HEK293 (cell line): ENCODE measurements at regions not wholly inside any gene's neighbourhood (a gene's known extent, or its start where the extent isn't known, plus 50 kb on each side); places are given as distances from the start of the nearest gene placed in this dataset.

Source experiments
- CTCF ChIA-PET: fragments of 350-600 bp; formaldehyde crosslinking; extraction: SDS; loops from one replicate; lab custom pipeline; 2021; ENCODE audit warnings: antibody characterized with exemption; lab: Yijun Ruan, JAX
- POLR2A ChIA-PET: fragments of 300-600 bp; formaldehyde crosslinking; extraction: SDS; loops from one replicate; lab custom pipeline; 2020; ENCODE audit warnings: antibody characterized with exemption, inconsistent platforms; lab: Yijun Ruan, JAX
- H3K27ac ChIP-seq: fragments of 200-500 bp; sonication (Bioruptor generic); 2 replicates; pipeline ENCODE4 v1.5.1; 2014; ENCODE audit warnings: low read depth, low read length, control low read depth, inconsistent platforms; ENCODE audit errors: extremely low read depth
- H3K36me3 ChIP-seq, 2 experiments: fragments of 200-500 bp in 1 of 2; sonication (Bioruptor generic) in 1 of 2; 1 replicate in 1 of 2; 2 replicates in 1 of 2; pipeline ENCODE4 v1.5.1; 2014 to 2017; ENCODE audit warnings: inconsistent platforms in 2 of 2, low read length in 2 of 2; ENCODE audit not compliant: control insufficient read depth in 2 of 2, insufficient read depth in 1 of 2
- H3K4me1 ChIP-seq: fragments of 200-500 bp; sonication (Bioruptor generic); 2 replicates; pipeline ENCODE4 v1.5.1; 2014; ENCODE audit warnings: mild to moderate bottlenecking, low read length, inconsistent platforms; ENCODE audit not compliant: control insufficient read depth, insufficient read depth
- H3K4me3 ChIP-seq: 2 replicates; pipeline ENCODE4 v1.5.1; 2011; ENCODE audit warnings: low read depth, mild to moderate bottlenecking, control low read depth, low read length, moderate library complexity
- H3K9me3 ChIP-seq: fragments of 200-500 bp; sonication (Bioruptor generic); 2 replicates; pipeline ENCODE4 v1.5.1; 2014; ENCODE audit warnings: low read depth, low read length, inconsistent platforms; ENCODE audit not compliant: control insufficient read depth, insufficient read depth
- KLF16 ChIP-seq: fragments of 450-650 bp; formaldehyde crosslinking; IDR thresholded peaks from 2 replicates; pipeline ENCODE4 v1.5.1; 2017; ENCODE audit warnings: missing biosample characterization, missing genetic modification characterization
- PRDM1 ChIP-seq: fragments of 450-650 bp; formaldehyde crosslinking; IDR thresholded peaks from 2 replicates; pipeline ENCODE4; 2016; ENCODE audit warnings: missing biosample characterization, missing genetic modification characterization
- TCF7L2 ChIP-seq: IDR thresholded peaks from 2 replicates; pipeline ENCODE4 v1.6.1; 2011; ENCODE audit warnings: low read depth, mild to moderate bottlenecking, inconsistent platforms, low read length, moderate library complexity, borderline replicate concordance
- ZBTB17 ChIP-seq: fragments of 450-650 bp; formaldehyde crosslinking; IDR thresholded peaks from 2 replicates; pipeline ENCODE4 v1.5.1; 2016; ENCODE audit warnings: missing biosample characterization, missing genetic modification characterization
- ZNF121 ChIP-seq: fragments of 450-650 bp; formaldehyde crosslinking; IDR thresholded peaks from 2 replicates; pipeline ENCODE4 v1.5.1; 2016; ENCODE audit warnings: missing biosample characterization, missing genetic modification characterization
- ZNF132 ChIP-seq: fragments of 450-650 bp; formaldehyde crosslinking; IDR thresholded peaks from 2 replicates; pipeline ENCODE4 v1.5.1; 2017; ENCODE audit warnings: missing biosample characterization, missing genetic modification characterization, borderline replicate concordance
- ZNF211 ChIP-seq: fragments of 450-650 bp; formaldehyde crosslinking; IDR thresholded peaks from 2 replicates; pipeline ENCODE4 v1.5.1; 2016; ENCODE audit warnings: low read depth, missing biosample characterization, missing genetic modification characterization
- ZNF274 ChIP-seq, 2 experiments: fragments of 200-500 bp in 1 of 2; fragments of 450-650 bp in 1 of 2; sonication (Bioruptor generic) in 1 of 2; formaldehyde crosslinking in 1 of 2; IDR thresholded peaks; 2 replicates each; pipeline versions ENCODE4 v1.5.1 to v1.6.1; 2014 to 2016; ENCODE audit warnings: borderline replicate concordance in 1 of 2, inconsistent platforms in 1 of 2, low read length in 1 of 2, missing biosample characterization in 1 of 2, missing genetic modification characterization in 1 of 2
- ZNF391 ChIP-seq: fragments of 450-650 bp; formaldehyde crosslinking; IDR thresholded peaks from 2 replicates; pipeline ENCODE4 v1.5.1; 2016; ENCODE audit warnings: low read depth, missing biosample characterization, missing genetic modification characterization, borderline replicate concordance
- ZNF521 ChIP-seq: fragments of 450-650 bp; formaldehyde crosslinking; IDR thresholded peaks from 2 replicates; pipeline ENCODE4 v1.5.1; 2017; ENCODE audit warnings: missing biosample characterization, mild to moderate bottlenecking, missing genetic modification characterization
- ZNF548 ChIP-seq: fragments of 450-650 bp; formaldehyde crosslinking; IDR thresholded peaks from 2 replicates; pipeline ENCODE4 v1.5.1; 2016; ENCODE audit warnings: missing biosample characterization, missing genetic modification characterization
- ZNF558 ChIP-seq: fragments of 450-650 bp; formaldehyde crosslinking; IDR thresholded peaks from 2 replicates; pipeline ENCODE4 v1.5.1; 2016; ENCODE audit warnings: missing biosample characterization, missing genetic modification characterization
- ZNF596 ChIP-seq: fragments of 450-650 bp; IDR thresholded peaks from 2 replicates; pipeline ENCODE4 v1.5.0; 2018; ENCODE audit warnings: missing biosample characterization, mild to moderate bottlenecking, missing genetic modification characterization, moderate library complexity
- ZNF701 ChIP-seq: fragments of 450-650 bp; formaldehyde crosslinking; IDR thresholded peaks from 2 replicates; pipeline ENCODE4 v1.5.1; 2016; ENCODE audit warnings: missing biosample characterization, missing genetic modification characterization
- ZNF791 ChIP-seq: fragments of 450-650 bp; formaldehyde crosslinking; IDR thresholded peaks from 2 replicates; pipeline ENCODE4 v1.5.1; 2016; ENCODE audit warnings: missing biosample characterization, missing genetic modification characterization
- TF ChIP-seq, protein P1 (sequence below): fragments of 450-650 bp; formaldehyde crosslinking; IDR thresholded peaks from 2 replicates; pipeline ENCODE4; 2016; ENCODE audit warnings: missing biosample characterization, missing genetic modification characterization
- TF ChIP-seq, protein P2 (sequence below): fragments of 450-650 bp; formaldehyde crosslinking; IDR thresholded peaks from 2 replicates; pipeline ENCODE4 v1.5.1; 2016; ENCODE audit warnings: missing biosample characterization, missing genetic modification characterization
- TF ChIP-seq, protein P3 (sequence below): fragments of 450-650 bp; IDR thresholded peaks from 2 replicates; pipeline ENCODE4 v1.5.1; 2018; ENCODE audit warnings: missing biosample characterization, missing genetic modification characterization
- TF ChIP-seq, protein P4 (sequence below): IDR thresholded peaks from 2 replicates; pipeline ENCODE4 v1.6.1; 2011; ENCODE audit warnings: mild to moderate bottlenecking, low read depth, low read length, borderline replicate concordance
- TF ChIP-seq, protein P5 (sequence below): fragments of 450-650 bp; formaldehyde crosslinking; IDR thresholded peaks from 2 replicates; pipeline ENCODE4 v1.5.1; 2016; ENCODE audit warnings: missing biosample characterization, missing genetic modification characterization

DNA sequence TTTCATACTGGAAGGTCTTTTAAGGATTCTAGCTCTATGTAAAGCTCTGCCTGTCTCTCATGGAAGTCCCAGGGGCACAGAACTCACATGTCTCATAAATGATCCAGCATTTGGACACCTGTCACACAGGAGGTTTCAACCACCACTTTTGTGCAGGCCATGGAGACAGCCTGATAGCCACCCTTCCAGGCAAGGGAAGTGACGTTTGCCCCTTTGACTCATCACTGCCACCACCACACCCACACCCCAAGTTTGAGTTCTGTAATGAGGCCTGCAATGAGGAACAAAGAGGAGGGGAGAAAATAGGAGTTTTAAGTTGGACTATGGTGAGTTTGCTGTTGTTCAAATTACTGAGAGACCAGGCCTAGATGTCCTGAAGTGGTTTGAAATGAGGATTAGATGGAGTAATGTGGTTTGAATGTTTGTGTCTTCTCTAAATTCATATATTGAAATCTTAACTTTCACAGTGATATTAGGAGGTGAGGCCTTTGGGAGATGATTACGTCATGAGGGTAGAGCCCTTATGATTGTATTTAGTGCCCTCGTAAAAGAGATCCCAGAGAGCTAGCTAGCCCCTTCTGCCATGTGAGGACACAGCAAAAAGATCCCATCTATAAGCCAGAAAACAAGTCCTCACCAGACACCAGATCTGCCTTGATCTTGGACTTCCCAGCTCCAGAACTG lies 175.3 kb upstream of the EPHA4 start:
- Histone ChIP-seq H3K4me3 (no peak overlapping the region), H3K27ac (no peak overlapping the region), H3K36me3 (no peaks in the 10 kb centered on the region), H3K4me1 (no peaks in the 10 kb centered on the region), H3K9me3 (no peaks in the 10 kb centered on the region)
- TF ChIP-seq PRDM1 (tag by site-specific recombination), result no peak
- TF ChIP-seq, protein P1, sequence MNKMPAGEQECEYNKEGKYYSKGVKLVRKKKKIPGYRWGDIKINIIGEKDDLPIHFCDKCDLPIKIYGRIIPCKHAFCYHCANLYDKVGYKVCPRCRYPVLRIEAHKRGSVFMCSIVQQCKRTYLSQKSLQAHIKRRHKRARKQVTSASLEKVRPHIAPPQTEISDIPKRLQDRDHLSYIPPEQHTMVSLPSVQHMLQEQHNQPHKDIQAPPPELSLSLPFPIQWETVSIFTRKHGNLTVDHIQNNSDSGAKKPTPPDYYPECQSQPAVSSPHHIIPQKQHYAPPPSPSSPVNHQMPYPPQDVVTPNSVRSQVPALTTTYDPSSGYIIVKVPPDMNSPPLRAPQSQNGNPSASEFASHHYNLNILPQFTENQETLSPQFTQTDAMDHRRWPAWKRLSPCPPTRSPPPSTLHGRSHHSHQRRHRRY (tag by site-specific recombination), result no peak
- TF ChIP-seq ZNF596, result no peak
- TF ChIP-seq, protein P2, sequence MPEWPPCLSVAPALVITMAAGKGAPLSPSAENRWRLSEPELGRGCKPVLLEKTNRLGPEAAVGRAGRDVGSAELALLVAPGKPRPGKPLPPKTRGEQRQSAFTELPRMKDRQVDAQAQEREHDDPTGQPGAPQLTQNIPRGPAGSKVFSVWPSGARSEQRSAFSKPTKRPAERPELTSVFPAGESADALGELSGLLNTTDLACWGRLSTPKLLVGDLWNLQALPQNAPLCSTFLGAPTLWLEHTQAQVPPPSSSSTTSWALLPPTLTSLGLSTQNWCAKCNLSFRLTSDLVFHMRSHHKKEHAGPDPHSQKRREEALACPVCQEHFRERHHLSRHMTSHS, result no peak
- TF ChIP-seq ZNF211, result no peak
- TF ChIP-seq ZNF274 (IDR thresholded peaks at IDR 0.05; ENCODE audit: low read length), result no peak
- no peak for TF ChIP-seq ZNF274 (tag by site-specific recombination; IDR thresholded peaks at IDR 0.05; ENCODE audit: borderline replicate concordance)
- ChIA-PET CTCF (no interaction called here), POLR2A (interaction anchor here (0.7 kb wide), 1 partner anchor 23 kb away, joined by 4 read pairs; no protein-coding TSS in a partner anchor)

DNA sequence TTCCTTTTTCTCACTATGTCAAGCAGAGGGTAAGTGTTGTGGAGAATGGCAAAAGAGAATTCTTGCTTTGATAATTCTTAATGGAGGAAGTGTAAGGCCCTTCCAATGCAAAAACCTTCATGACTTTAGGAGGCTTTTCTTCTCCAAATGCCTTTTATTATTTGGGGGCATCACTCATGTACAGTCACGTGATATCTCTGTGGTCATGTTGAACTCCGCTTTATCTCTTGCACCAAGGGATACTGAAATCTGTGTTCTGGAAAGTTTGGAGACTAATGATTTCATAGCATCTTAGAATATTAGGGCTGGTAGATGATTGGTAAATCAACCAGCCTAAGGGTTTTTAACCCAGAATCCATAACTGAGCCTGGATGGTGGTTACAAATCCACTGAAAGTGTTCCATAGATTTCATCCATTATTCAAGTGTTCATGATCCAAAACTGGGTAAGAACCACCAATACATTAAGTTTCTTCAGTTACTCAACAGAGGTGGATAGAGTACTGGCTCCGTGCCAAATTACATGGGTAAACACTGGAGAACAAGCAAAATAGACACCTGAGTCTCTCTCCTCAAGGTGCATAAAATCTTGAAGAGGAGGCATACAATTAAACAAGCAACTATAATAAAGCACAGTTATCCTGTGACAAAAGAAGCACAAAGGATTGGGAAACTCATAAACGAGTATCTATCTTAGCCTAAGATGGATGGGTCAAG lies 169.6 kb upstream of the EPHA4 start:
- no peaks in the 10 kb centered on the region for H3K4me1 ChIP-seq
- H3K36me3 ChIP-seq, result no peaks in the 10 kb centered on the region
- TF ChIP-seq ZNF548 (tag by site-specific recombination) (no peak), ZNF521 (no peak), ZNF701 (tag by site-specific recombination) (no peak), ZBTB17 (tag by site-specific recombination) (no peak), ZNF211 (no peak), KLF16 (tag by site-specific recombination) (no peak), ZNF121 (tag by site-specific recombination) (no peak), ZNF132 (no peak), ZNF791 (tag by site-specific recombination) (no peak), ZNF558 (no peak), ZNF391 (tag by site-specific recombination) (no peak), TCF7L2 (no peak)
- TF ChIP-seq, protein P3, sequence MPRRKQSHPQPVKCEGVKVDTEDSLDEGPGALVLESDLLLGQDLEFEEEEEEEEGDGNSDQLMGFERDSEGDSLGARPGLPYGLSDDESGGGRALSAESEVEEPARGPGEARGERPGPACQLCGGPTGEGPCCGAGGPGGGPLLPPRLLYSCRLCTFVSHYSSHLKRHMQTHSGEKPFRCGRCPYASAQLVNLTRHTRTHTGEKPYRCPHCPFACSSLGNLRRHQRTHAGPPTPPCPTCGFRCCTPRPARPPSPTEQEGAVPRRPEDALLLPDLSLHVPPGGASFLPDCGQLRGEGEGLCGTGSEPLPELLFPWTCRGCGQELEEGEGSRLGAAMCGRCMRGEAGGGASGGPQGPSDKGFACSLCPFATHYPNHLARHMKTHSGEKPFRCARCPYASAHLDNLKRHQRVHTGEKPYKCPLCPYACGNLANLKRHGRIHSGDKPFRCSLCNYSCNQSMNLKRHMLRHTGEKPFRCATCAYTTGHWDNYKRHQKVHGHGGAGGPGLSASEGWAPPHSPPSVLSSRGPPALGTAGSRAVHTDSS (tag by site-specific recombination), result no peak
- TF ChIP-seq, protein P1 (tag by site-specific recombination), result no peak
- TF ChIP-seq, protein P4, sequence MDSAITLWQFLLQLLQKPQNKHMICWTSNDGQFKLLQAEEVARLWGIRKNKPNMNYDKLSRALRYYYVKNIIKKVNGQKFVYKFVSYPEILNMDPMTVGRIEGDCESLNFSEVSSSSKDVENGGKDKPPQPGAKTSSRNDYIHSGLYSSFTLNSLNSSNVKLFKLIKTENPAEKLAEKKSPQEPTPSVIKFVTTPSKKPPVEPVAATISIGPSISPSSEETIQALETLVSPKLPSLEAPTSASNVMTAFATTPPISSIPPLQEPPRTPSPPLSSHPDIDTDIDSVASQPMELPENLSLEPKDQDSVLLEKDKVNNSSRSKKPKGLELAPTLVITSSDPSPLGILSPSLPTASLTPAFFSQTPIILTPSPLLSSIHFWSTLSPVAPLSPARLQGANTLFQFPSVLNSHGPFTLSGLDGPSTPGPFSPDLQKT, result no peak
- TF ChIP-seq, protein P2, result no peak
- TF ChIP-seq, protein P5, sequence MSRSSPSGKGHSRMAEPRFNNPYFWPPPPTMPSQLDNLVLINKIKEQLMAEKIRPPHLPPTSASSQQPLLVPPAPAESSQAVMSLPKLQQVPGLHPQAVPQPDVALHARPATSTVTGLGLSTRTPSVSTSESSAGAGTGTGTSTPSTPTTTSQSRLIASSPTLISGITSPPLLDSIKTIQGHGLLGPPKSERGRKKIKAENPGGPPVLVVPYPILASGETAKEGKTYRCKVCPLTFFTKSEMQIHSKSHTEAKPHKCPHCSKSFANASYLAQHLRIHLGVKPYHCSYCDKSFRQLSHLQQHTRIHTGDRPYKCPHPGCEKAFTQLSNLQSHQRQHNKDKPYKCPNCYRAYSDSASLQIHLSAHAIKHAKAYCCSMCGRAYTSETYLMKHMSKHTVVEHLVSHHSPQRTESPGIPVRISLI (tag by site-specific recombination), result no peak
- POLR2A ChIA-PET, result no interaction called here
- CTCF ChIA-PET, result interaction anchor here (0.6 kb wide), 1 partner anchor 100 kb away, joined by 4 read pairs; no protein-coding TSS in a partner anchor
- H3K27ac ChIP-seq, result no peak overlapping the region
- H3K9me3 ChIP-seq, result no peaks in the 10 kb centered on the region
- H3K4me3 ChIP-seq, result no peak overlapping the region
